Activated CD8-positive, alpha-beta memory T cell treated with anti-CD3 and anti-CD28 coated beads for 48 hours (primary cell): ENCODE measurements at regions not wholly inside any gene's neighbourhood (a gene's known extent, or its start where the extent isn't known, plus 50 kb on each side); places are given as distances from the start of the nearest gene placed in this dataset.
"Not testable (repeated sequence)": the region's sequence is repeated elsewhere in the genome, so short reads cannot be mapped to it uniquely, and the experiment has no call there.

ENCODE experiments used
- DNase-seq, 3 experiments: peaks; one replicate each; pipeline ENCODE4 v3.0.0-alpha.2; 2020; ENCODE audit warnings: low read depth in 2 of 3, low spot score in 2 of 3

DNA sequence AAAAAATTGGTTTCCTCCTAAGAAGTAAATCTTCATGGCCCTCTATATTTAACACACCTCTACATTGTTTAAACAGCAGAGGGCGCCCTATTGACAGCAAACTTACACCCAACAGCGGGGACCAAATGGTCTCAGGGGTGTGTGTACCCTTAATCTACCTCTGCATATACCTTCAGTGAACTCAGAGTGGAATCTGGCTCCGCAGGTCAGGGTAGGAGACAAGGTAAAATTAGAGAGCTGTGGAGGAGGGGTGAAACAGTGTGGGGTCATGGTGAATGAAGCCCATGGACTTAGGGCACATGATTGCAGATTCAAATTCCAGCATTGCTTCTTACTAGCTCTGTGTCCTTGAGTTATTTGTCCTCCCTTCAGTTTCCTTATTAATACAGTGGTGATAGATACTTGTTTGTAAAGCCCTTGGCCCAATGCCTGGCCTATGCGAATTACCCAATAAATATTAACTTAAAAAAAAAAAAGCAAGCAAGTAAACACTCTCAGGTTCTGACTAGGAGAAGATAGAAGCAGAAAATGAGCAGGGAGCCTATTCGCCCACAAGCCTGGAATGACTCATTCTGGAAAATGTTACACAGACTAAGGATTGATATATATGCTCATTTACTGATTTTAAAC is 122.9 kb downstream of the CAVIN4 start:
- DNase-seq, result no peak

DNA sequence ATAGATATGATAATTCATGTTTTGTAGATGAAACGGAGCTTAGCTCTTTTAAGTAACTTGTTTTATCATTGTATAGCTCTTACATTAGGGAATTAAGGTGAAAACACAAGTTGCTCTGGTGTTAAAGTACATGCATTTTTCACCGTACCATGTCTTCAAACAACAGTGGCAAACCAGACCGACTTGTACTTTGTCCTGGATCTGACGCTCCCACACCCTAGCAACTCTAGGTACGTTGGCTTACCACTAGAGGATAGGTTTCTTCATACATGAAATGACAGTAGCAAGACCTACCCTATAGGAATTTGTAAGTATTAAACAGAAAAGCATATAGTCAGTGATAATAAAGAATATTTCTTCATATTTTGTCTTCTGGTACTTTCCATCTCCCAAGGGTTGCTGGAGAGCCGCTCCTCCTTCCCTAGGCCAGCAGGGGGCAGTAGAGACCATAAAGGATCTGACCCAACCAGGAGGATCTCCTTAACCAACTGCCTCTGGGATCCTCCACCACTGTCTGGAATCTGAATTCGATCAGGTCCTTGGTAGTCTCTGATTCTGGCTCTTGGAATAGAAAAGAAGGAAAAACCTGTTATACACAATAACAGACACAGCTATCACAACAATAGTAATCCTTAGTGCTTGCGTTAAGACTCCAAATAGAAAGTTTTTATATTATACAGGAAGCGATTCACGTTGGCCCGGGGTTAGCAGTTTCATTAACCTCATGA is 136.7 kb downstream of the CAVIN4 start:
- peak in 2 of 3 experiments; percentile 14 to 56 for DNase-seq

DNA sequence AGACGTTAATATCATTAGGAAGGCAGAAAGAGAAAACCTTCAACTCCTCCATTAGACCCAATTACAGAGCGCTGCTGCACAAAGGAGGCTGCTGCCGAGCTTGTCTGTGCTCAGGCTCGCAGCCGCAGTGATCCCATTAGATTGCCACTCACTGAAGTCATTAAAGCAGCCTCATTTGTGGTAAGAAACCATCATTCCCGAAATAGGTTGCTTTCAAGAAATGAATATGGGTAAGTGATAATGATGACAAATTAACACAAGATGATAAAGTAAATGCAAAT is 137.2 kb downstream of the CAVIN4 start:
- no peak for DNase-seq

DNA sequence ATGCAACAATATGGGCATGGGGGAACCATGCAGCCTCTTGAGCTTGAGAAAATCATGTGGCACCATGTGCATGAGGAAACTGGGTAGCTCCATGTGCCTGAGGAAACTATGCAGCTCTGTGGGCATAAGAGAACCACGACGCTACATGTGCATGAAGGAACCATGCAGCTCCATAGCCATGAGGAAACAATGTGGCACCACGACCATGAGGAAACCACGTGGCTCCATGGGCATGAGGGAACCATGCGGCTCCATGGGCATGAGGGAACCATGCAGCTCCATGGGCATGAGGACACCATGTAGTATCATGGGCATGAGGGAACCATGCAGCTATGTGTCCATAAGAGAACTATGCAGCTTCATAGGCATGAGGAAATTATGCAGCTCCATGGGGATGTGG is 140.8 kb downstream of the CAVIN4 start:
- no peak for DNase-seq

DNA sequence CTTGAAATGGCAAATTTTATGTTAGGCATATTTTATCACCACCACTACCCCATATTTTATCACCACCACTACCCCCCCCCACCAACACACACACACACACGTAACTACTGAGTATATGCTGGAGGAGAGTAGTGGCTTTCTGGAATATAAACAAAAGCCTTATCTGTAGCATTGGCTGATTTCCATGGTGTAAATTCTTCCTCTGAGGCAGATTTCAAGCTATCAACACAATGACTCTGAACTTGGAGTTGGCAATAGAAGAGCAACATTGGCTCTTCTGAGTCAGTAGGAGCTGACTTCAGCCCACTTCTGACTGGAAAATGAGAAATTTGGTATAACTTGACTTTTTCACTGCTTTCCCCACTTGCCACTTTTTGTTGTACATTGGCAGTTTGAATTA is 143.0 kb downstream of the CAVIN4 start:
- DNase-seq, result no peak

DNA sequence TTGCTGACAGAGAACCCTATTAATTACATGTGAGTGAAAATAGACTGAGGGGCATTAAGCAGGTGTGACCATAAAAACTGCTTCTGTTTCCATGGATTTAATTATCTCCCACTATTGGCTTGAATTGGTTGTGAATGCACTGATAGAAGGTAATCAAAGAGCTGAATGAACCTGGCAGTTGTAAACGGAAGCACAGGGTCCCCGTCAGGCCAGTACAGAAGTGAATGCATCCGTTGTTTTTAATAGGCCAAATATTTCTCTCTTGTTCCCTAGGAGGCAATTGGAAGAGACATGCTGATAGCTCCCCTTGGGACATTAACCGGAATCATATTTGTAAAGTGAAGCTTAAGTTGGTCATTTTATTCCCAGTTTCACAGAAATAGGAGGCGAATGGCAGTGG is 147.0 kb downstream of the CAVIN4 start:
- no peak for DNase-seq

DNA sequence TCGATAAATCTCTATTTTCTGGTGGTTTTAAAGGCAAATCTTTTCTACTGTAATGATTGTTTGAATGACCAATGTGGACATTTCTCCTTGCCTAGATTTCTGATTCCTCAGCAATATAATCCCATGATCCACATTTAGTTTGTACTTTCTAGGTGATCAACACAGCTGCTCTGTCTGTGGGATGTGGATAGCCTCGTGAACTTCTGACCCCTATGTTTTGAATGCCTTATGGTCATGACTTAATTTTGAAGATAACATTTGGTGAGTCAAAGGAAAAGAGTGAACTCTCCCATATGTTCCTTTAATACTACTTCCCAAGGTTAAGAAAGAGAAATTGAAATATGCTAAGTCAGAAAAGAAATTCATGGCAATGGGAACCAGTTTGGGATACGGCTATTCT is 147.5 kb downstream of the CAVIN4 start:
- no peak for DNase-seq

DNA sequence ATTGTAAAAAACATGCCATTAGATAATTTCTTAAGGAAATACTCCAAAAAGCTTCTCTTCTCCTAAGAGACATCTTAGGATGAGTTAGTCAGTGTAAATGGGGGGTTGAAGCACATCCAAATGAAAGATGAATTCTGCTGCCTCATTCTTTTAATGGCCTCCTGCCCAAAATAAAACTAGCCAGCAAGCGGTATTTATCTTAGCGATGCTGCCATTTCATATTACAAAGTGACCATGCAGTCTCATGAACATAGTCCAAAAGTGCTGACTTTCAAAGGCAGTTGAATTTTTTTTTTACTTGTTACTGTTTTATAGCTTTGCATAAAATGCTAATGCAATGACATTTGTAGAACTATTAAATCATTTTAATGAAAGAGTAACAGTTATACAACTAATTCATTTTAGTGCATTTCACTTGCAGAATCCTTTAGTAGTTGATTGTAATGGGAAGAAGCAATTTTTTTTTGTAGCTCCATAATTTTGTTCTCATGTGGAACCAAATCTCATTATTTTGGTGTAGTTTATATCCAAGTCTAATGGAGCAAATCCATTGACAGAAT is 151.5 kb downstream of the CAVIN4 start:
- no peak for DNase-seq

DNA sequence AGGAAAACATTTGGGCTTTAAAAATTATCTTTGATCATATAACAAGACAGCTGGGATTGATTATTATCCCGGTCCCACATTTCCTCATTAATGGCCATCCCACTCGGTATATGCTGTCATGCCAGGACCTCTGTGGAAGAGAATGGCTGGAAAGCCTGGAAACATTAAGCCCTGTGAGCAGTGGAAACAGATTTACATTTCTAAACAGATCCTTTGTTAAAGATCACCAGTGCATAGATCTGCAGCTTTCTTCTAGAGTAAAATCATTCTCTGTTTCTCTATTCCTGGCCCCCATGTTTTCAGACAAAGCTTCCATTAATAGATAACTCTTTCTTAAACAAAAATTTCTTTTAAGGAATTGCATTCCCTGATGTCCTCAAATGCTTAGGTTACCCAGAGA is 152.2 kb downstream of the CAVIN4 start:
- DNase-seq, result no peak

DNA sequence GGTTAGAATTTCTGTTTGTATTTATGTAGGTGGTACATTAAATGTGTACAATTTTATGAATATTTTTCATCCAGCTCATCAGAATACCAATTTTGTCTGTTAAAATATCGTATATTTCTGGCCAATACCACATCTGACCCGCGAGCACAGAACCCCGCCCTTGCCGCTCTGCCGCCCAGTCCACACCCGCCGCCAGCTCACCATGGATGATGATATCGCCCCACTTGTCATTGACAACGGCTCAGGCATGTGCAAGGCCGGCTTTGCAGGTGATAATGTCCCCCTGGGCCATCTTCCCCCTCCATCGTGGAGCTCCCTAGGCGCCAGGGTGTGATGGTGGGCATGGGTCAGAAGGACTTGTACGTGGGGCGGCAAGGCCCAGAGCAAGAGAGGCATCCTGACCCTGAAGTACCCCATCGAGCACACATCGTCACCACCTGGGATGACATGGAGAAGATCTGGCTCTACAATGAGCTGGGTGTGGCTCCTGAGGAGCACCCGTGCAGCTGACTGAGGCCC is 153.2 kb downstream of the CAVIN4 start:
- DNase-seq, result no peak

DNA sequence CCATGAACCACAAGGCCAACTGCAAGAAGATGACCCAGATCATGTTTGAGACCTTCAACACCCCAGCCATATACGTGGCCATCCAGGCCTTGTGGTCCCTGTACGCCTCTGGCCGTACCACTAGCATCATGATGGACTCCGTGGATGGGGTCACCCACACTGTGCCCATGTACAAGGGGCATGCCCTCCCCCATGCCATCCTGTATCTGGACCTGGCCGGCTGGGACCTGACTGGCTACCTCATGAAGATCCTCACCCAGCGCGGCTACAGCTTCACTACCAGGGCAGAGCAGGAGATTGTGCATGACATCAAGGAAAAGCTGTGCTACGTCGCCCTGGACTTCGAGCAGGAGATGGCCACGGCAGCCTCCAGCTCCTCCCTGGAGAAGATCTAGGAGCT is 153.7 kb downstream of the CAVIN4 start:
- DNase-seq, result no peak

DNA sequence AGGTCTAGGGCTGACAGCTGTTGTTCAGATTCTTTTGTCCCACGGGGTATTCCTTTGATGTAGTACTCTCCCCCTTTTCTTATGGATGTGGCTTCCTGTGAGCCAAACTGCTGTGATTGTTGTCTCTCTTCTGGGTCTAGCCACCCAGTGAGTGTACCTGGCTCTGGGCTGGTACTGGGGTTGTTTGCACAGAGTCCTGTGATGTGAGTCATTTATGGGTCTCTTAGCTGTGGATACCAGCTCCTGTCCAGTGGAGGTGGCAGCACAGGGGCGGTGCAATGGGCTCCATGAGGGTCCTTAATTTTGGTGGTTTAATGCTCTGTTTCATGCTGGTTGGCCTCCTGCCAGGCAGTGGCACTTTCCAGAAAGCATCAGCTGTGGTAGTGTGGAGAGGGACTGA is 161.3 kb downstream of the CAVIN4 start:
- DNase-seq, result no peak

DNA sequence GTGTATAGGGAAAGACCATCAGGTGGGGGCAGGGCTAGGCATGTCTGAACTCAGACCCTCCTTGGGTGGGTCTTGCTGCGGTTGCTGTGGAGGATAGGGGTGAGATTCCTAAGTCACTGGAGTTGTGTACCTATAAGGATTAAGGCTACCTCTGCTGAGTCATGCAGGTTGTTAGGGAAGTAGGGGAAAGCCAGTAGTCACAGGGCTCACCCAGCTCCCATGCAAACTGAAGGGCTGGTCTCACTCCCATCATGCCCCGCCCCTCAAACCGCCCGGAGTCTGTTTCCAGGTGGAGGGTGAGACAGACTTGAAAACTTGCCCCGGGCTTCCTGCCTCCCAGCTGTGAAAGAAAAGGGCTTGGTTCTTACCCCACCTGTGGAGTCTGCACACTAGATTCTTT is 161.8 kb downstream of the CAVIN4 start:
- no peak for DNase-seq

DNA sequence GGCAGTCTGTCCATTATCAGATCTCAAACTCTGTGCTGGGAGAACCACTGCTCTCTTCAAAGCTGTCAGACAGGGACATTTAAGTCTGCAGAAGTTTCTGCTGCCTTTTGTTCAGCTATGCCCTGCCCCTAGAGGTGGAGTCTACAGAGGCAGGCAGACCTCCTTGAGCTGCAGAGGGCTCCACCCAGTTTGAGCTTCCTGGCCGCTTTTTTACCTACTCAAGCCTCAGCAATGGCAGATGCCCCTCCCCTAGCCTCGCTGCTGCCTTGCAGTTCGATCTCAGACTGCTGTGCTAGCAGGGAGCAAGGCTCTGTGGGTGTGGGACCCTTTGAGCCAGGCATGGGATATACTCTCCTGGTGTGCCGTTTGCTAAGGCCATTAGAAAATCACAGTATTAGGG is 171.1 kb downstream of the CAVIN4 start:
- not testable (repeated sequence) for DNase-seq

DNA sequence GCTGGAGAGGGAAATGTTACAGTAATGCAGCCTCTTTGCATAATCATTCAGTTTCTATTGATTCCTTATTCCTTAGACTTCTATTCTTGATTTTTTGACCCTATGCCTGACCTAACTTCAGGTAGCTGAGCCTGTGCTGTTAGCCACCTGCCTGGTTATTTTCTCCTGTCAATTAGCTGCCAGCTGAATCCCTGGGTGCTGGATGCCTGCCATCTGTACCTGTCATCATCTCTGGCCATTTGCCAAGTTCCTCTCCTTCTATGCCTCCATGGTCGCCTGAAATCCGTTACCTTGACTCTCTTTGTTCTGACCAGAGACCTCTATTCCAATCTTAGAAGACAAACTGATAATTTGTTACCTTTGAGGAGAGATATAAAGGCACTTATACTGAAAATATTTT is 178.3 kb downstream of the CAVIN4 start:
- DNase-seq, result no peak

DNA sequence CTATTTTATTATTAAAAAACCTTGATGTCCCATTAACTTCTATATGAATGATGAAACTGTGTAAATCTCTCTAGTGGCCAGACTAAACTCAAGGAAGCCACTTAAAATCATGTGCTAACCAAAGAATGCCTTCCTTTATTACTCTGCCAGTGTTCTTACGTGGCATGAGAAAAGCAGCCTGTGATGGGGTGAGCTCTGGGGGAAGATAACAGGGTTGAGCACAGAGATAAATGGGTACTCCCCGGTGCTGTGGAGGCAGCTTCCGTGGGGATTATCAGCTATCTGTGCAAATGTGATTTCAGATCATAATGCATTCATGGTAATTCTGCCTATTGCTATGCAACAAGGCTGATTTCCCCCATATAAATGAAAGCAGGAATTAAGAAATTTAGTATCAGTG is 181.3 kb downstream of the CAVIN4 start:
- no peak for DNase-seq

DNA sequence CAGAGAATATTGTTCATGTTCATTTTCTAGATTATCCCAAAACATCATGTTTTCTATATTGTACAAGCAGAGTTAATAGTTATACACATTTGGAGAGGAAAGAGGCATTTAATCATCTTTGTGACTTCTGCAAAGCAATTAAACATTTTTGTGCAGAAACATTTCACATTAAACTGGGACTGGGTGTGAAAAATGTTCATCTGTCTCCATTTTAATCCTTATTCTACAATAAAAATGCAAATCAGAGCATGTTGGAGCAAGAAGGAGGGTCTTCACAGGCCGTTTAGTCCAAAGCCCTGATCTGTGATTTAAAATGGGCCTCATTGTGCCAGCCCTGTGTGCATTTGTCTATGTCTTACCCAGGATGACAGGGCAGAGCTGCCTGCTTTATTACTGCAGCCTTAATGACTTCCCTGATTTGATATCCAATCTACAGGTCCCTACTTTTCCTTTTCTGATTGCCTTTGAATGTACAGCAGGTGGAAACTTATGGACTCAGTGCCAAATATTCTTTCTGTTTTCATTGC is 183.5 kb downstream of the CAVIN4 start:
- no peak for DNase-seq

DNA sequence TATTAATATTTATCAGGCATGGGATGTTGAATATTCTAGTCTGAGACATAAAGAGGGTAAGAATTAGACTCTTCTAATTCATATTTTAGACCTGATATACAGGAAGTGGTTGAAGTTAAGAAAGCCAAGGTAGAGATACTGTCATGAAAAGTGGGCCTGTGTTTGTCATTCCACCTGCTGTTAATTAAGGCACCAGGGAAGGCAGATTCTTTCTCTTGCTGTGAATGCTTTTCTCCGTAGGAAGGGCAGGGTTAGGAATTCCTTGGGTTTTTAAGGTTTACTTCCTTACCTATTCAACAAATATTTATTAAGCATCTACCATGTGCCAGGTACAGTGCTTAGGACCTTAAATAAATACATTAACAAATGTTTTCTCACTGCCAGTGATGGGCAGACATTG is 196.4 kb downstream of the CAVIN4 start:
- no peak for DNase-seq

DNA sequence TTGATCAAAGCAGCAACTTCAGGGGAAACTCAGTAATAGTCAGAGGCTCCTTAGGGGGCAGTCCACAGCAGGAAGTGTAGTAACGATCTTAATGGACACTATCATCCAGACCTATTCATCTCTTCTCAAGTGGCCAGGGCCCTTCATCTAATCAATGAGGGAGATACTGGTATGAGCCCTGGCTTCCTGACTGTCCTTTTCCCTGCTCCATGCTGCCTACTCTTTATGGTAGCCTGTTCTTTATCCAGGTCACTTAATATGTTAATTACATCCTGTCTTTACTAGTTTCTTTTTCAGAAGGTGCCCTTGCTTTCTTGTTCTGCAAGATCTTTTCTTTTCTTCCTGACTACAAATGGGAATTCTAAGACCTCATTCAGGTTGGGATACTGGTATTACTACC is 197.1 kb downstream of the CAVIN4 start:
- no peak for DNase-seq

DNA sequence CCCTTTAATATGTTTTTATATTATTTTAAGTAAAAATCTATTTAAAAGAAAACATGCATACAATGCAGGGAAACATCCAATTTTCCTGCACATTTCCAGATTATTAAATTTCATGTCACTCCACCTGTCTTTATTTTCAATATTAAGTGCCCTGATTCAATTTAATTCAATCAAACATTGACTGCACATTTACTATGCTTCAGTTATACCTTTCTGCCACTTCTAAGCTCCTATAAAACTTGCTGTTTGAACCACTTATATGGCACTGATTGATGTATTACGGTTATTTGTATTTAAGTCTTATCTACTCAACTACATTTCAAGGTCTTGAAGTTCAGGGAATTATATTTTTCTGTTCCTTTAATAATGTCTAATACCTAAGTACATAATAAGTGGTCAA is 198.0 kb downstream of the CAVIN4 start:
- no peak for DNase-seq

DNA sequence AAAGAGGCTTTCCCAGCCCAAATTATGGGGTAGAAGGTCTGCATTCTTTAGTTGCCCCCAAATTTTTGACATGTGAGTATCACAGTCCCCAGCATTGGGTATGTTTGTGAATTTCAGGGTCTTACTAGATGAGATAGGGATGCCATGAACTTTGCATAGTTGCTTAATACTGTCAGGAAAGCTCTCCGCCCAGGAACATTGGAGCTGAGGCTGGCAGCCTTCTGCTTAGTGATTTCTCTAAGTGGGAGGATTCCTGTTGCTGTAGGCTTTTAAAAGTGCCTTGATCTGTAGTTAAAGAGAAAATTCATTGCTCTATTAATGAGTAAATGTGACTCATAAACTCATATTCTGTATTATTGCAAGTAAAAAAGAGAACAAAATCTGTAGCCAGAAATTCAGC is 206.9 kb downstream of the CAVIN4 start:
- no peak for DNase-seq

DNA sequence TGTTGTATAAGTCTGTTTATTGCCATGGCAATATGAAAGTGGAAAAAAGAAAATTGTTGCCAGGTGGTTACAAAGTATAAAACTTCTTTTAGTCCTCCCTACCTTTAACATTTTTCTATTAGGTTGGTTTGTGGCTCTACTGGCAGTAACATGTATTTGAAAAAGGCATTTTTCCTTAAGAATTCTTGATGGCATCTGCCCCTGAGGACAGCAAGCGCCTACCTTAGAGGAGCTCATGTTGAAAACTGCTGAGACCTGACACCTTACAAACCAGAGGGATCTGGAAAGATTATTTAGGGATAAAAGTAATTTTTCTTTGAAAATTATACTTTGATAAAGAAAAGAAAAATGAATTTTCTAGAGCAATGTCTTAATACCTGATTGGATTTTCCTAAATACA is 208.1 kb downstream of the CAVIN4 start:
- no peak for DNase-seq
